Renal cortex interstitium (tissue), 11 donors: ENCODE measurements at regions not wholly inside any gene's neighbourhood (a gene's known extent, or its start where the extent isn't known, plus 50 kb on each side); places are given as distances from the start of the nearest gene placed in this dataset.
"Not testable (repeated sequence)": the region's sequence is repeated elsewhere in the genome, so short reads cannot be mapped to it uniquely, and the experiment has no call there.

Experiments used
- DNase-seq, 11 donors: peaks; one replicate each; pipeline ENCODE4 v3.0.0-alpha.2; 2013; ENCODE audit warnings: low read depth in 9 of 11, low spot score in 4 of 11; ENCODE audit errors: extremely low read depth in 1 of 11

- DNase-seq = not testable (repeated sequence)
Observed at GRCh38 chr10:34878651-34879050, 63.6 kb upstream of the PARD3 start.

- DNase-seq = no peak
Observed at GRCh38 chr10:34875061-34875460, 60.0 kb upstream of the PARD3 start.

- no peak for DNase-seq
Observed at GRCh38 chr10:34872820-34873219, 57.7 kb upstream of the PARD3 start.

- DNase-seq = no peak
Observed at GRCh38 chr10:34869135-34869836, 54.2 kb upstream of the PARD3 start.

GRCh38 chr10:34868589-34868988 lies 53.5 kb upstream of the PARD3 start:
- DNase-seq = no peak

- DNase-seq = no peak
Observed at GRCh38 chr10:34866848-34867247, 51.8 kb upstream of the PARD3 start.
